ENCODE measurements at regions not wholly inside any gene's neighbourhood (a gene's known extent, or its start where the extent isn't known, plus 50 kb on each side); places are given as distances from the start of the nearest gene placed in this dataset.

DNA sequence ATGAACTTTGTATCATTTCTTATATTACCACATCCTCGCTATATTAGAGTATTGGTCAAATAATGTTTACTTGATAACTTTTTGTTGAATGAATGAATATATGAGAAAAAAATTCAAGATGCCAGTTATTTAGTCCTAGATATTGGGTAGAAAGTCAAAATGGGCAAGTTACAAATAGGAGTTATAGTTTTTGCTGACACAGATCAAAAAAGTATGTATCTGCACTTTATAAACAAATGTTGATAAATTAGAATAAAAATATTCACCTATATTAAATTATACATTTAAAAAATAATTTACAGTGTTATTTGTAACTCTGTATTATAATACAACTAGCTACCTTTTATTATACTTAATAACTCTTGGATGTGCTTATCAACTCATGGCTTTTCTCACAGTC is 57.8 kb upstream of the NDST4 start:
- TF ChIP-seq, protein P1, sequence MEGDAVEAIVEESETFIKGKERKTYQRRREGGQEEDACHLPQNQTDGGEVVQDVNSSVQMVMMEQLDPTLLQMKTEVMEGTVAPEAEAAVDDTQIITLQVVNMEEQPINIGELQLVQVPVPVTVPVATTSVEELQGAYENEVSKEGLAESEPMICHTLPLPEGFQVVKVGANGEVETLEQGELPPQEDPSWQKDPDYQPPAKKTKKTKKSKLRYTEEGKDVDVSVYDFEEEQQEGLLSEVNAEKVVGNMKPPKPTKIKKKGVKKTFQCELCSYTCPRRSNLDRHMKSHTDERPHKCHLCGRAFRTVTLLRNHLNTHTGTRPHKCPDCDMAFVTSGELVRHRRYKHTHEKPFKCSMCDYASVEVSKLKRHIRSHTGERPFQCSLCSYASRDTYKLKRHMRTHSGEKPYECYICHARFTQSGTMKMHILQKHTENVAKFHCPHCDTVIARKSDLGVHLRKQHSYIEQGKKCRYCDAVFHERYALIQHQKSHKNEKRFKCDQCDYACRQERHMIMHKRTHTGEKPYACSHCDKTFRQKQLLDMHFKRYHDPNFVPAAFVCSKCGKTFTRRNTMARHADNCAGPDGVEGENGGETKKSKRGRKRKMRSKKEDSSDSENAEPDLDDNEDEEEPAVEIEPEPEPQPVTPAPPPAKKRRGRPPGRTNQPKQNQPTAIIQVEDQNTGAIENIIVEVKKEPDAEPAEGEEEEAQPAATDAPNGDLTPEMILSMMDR (IDR thresholded peaks at IDR 0.05; ENCODE audit: insufficient read depth, missing control alignments) = no peak
- DNase-seq (ENCODE audit: insufficient read length, low spot score) (no peak), FAIRE-seq (no peak)

DNA sequence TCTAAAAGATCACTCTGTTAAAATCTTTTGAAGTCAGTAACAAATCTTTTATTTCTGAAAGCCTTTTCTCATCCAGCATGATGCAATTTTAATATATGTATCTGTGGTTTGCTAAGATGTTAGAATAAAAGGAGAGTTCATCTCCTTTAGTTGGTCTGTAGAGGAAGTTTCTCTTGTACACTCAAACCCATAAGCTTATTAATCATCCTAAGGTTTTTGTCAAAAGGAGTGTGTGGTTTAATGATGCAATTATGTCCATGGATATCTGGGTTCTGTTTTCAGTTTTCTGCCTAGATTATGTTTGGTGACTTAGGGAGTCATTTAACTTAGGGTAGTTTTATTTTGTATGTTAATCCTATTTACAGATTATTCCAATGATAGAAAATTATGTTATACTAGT is 52.1 kb upstream of the NDST4 start:
- DNase-seq (ENCODE audit: insufficient read length, low spot score) = no peak
- TF ChIP-seq, protein P1 (IDR thresholded peaks at IDR 0.05; ENCODE audit: insufficient read depth, missing control alignments) = no peak
- no peak for FAIRE-seq
